SK-N-SH (cell line): ENCODE measurements at regions not wholly inside any gene's neighbourhood (a gene's known extent, or its start where the extent isn't known, plus 50 kb on each side); places are given as distances from the start of the nearest gene placed in this dataset.

Experiments used
- CHD2 ChIP-seq: fragments of 150-350 bp; IDR thresholded peaks from 2 replicates; pipeline ENCODE4 v1.6.1; 2018; ENCODE audit warnings: low read length; ENCODE audit not compliant: partially characterized antibody
- EP300 ChIP-seq, 2 experiments: IDR thresholded peaks; 2 replicates each; pipeline versions ENCODE4 v1.4.0 to v1.6.1; 2012; ENCODE audit warnings: borderline replicate concordance in 1 of 2, low read depth in 1 of 2, low read length in 1 of 2
- EZH2phosphoT487 ChIP-seq: fragments of 200-600 bp; sonication (generic); IDR thresholded peaks from 2 replicates; pipeline ENCODE4 v1.6.1; 2017; ENCODE audit warnings: low read depth, mixed run types, mild to moderate bottlenecking, antibody characterized with exemption, moderate library complexity, borderline replicate concordance
- FOSL2 ChIP-seq: IDR thresholded peaks from 2 replicates; pipeline ENCODE4 v1.4.0; 2012; ENCODE audit warnings: low read depth, mild to moderate bottlenecking, moderate library complexity, borderline replicate concordance
- GABPA ChIP-seq: IDR thresholded peaks from 2 replicates; pipeline ENCODE4 v1.4.0; 2012; ENCODE audit warnings: low read depth, mild to moderate bottlenecking
- RFX5 ChIP-seq: IDR thresholded peaks from 2 replicates; pipeline ENCODE4 v1.6.1; 2012; ENCODE audit warnings: mild to moderate bottlenecking, improper control_type of control experiment, low read length
- RXRA ChIP-seq: IDR thresholded peaks from 2 replicates; pipeline ENCODE4 v1.4.0; 2012; ENCODE audit warnings: low read depth, mild to moderate bottlenecking, borderline replicate concordance
- TAF1 ChIP-seq: IDR thresholded peaks from 2 replicates; pipeline ENCODE4 v1.6.1; 2012; ENCODE audit warnings: low read depth, mild to moderate bottlenecking, low read length, moderate library complexity, borderline replicate concordance
- YY1 ChIP-seq: IDR thresholded peaks from 2 replicates; pipeline ENCODE4 v1.4.0; 2012; ENCODE audit warnings: low read depth, mild to moderate bottlenecking
- TF ChIP-seq, protein P1 (sequence below): fragments of 200-600 bp; sonication (generic); IDR thresholded peaks from 2 replicates; pipeline ENCODE4 v1.6.1; 2017; ENCODE audit warnings: antibody characterized with exemption, mild to moderate bottlenecking, moderate library complexity
- TF ChIP-seq, protein P2 (sequence below): fragments of 150-350 bp; IDR thresholded peaks from 2 replicates; pipeline ENCODE4 v1.6.1; 2016; ENCODE audit warnings: mild to moderate bottlenecking, low read depth, low read length

DNA sequence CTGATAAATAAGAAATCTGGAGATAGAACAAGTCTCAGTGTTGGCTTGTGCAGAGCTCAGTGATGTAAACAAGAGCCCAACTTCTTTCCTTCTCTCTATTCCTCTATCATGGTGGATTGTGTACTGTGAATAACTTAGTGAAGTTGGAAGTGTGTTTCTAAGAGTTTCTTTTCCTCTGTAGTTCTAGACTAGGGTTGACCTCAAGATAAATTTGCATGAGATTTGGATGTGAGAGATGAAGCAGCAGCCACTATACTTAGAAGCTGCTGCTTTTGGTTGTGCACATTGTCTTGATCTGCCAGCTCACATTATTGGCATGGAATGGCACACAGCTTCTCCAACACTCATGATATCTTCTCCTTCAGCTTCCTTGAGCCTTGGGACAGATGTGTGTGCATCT, 198.9 kb upstream of the ZP4 start:
- TF ChIP-seq, protein P1, sequence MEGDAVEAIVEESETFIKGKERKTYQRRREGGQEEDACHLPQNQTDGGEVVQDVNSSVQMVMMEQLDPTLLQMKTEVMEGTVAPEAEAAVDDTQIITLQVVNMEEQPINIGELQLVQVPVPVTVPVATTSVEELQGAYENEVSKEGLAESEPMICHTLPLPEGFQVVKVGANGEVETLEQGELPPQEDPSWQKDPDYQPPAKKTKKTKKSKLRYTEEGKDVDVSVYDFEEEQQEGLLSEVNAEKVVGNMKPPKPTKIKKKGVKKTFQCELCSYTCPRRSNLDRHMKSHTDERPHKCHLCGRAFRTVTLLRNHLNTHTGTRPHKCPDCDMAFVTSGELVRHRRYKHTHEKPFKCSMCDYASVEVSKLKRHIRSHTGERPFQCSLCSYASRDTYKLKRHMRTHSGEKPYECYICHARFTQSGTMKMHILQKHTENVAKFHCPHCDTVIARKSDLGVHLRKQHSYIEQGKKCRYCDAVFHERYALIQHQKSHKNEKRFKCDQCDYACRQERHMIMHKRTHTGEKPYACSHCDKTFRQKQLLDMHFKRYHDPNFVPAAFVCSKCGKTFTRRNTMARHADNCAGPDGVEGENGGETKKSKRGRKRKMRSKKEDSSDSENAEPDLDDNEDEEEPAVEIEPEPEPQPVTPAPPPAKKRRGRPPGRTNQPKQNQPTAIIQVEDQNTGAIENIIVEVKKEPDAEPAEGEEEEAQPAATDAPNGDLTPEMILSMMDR, result no peak
- TF ChIP-seq FOSL2, result no peak
- no peak for TF ChIP-seq GABPA
- TF ChIP-seq YY1, result no peak
- TF ChIP-seq TAF1, result no peak
- no peak for TF ChIP-seq EP300 (IDR thresholded peaks at IDR 0.05; ENCODE audit: borderline replicate concordance in 1 of 2, low read depth in 1 of 2, low read length in 1 of 2)
- TF ChIP-seq RXRA, result no peak
- TF ChIP-seq, protein P2, sequence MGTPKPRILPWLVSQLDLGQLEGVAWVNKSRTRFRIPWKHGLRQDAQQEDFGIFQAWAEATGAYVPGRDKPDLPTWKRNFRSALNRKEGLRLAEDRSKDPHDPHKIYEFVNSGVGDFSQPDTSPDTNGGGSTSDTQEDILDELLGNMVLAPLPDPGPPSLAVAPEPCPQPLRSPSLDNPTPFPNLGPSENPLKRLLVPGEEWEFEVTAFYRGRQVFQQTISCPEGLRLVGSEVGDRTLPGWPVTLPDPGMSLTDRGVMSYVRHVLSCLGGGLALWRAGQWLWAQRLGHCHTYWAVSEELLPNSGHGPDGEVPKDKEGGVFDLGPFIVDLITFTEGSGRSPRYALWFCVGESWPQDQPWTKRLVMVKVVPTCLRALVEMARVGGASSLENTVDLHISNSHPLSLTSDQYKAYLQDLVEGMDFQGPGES, result no peak
- TF ChIP-seq EZH2phosphoT487, result no peak
- TF ChIP-seq RFX5, result no peak
- TF ChIP-seq CHD2, result no peak
